GM19455 (cell line): ENCODE measurements at regions not wholly inside any gene's neighbourhood (a gene's known extent, or its start where the extent isn't known, plus 50 kb on each side); places are given as distances from the start of the nearest gene placed in this dataset.
"Not testable (repeated sequence)": the region's sequence is repeated elsewhere in the genome, so short reads cannot be mapped to it uniquely, and the experiment has no call there.

Source experiments
- ATAC-seq: cut with Tn5 transposase; IDR thresholded peaks from one replicate; pipeline ENCODE4 v1.9.1; 2021; ENCODE audit not compliant: unreplicated experiment

DNA sequence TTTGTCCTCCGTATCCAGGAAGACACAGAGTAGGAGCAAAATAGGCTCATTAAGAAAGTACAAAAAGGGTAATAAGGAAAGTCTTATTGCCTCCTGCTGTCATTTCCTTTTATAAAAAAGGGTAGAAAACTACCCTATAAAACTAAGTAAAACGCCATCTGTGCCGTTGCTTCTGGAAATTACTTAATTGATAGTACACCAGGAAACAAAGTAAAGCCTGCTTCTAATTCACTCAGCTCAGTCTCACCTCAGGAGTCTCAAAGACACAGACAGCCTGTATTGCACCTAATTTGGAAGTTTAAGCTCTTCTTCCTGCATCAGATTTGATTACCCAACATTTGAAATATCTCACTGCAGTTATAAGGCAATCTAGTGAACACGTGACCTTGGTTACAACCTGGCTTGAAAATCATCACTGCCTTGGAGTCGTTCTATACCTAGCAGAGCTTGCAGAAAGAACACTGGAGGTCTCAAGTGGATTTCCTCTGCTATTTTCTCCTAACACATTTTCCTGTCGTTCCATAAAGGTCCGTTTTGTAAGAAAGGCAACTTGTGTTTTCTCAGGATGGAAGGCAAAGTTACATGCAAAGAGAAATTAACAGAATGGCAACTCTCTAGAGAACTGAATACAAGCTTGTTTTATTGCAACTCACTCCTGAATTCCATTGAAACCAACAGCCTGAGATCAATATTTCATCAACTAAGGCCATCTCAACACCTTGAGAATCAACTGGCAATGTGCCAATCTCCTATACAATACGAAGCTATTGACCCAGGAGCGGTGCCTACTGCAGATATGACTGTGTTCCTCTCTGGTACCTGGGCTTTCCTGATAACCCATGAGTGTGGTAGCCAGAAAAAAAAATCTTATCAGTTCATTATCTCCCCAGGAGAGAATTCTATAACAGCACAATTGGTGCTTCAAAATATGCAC is 203.3 kb upstream of the LMCD1 start:
- no peak for ATAC-seq

DNA sequence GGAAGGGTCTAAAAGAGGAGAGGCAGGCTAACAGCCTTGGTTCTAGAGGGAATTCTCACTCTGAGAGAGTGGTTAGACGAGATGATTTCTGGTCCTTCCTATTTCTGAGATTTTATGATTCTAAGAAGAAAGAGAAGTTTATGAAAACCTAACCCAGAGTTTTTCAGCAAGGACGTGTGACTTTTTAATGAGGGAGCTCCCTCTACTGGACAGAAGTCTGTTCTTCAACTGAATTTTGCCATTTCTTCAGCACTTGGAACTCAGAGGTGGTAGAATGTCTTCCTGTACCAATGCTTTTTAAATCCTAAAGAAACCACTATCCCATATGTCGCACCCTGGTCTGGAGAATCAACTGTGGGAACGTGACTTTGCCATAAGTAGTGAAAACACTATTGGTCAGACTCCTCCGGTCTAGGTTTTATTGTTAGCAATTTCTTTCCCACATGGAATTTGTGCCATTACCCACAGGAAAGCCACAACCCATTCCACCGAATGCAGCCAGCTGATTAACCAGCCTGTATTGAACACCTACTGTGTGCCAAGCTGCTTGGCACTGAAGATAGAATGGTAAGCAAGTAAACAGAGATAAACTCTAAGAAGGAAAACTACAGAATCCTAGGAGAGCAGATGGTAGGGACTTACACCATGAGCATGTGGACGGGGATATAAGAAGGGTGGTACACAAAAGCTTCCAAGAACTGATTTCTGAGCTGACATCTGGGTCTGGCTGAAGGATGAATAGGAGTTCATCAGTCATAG is 199.5 kb upstream of the LMCD1 start:
- no peak for ATAC-seq

DNA sequence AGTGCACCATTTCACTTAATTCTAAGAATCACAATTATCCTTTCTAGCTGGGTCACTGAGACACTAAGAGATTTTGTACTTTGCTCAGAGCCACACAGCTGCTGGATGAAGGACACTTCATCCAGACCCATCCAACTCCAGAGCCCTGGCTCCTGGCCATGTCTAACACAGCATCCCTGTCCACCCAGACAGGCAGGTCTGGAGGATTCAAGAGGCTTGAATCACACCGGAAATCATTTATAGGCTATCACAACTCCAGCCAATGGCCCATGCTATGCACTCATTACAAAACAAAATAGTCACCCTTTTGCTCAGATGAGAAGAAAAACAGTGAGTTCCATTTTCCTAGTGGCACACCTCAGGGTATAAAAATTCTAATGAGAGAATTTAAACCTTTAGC is 198.2 kb upstream of the LMCD1 start:
- no peak for ATAC-seq

DNA sequence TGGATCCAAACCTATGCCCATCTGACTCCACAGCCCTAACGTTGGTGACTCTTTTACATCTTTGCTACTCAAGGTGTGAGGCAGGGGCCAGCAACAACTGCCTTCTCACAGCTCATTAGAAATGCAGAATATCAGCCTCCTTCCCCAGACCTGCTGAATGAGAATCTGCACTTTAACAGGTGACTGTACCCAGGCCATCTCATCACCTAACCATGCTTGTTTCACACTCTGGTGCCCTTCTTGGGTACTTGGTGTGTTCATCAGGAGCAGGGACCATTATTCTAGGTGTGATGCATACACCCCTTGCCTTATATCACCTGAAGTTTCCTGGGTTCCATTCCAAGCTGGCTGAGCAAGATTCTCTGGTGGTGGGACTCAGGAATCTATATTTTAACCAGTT is 196.3 kb upstream of the LMCD1 start:
- ATAC-seq: no peak

- no peak for ATAC-seq
Observed at GRCh38 chr3:8307545-8308110, 194.0 kb upstream of the LMCD1 start.

- ATAC-seq: no peak
Observed at GRCh38 chr3:8311321-8311720, 190.3 kb upstream of the LMCD1 start.

GRCh38 chr3:8312685-8313084 is 188.9 kb upstream of the LMCD1 start:
- no peak for ATAC-seq

- no peak for ATAC-seq
Observed at GRCh38 chr3:8313560-8314267, 187.9 kb upstream of the LMCD1 start.

- ATAC-seq: not testable (repeated sequence)
Observed at GRCh38 chr3:8315526-8315925, 186.1 kb upstream of the LMCD1 start.

DNA sequence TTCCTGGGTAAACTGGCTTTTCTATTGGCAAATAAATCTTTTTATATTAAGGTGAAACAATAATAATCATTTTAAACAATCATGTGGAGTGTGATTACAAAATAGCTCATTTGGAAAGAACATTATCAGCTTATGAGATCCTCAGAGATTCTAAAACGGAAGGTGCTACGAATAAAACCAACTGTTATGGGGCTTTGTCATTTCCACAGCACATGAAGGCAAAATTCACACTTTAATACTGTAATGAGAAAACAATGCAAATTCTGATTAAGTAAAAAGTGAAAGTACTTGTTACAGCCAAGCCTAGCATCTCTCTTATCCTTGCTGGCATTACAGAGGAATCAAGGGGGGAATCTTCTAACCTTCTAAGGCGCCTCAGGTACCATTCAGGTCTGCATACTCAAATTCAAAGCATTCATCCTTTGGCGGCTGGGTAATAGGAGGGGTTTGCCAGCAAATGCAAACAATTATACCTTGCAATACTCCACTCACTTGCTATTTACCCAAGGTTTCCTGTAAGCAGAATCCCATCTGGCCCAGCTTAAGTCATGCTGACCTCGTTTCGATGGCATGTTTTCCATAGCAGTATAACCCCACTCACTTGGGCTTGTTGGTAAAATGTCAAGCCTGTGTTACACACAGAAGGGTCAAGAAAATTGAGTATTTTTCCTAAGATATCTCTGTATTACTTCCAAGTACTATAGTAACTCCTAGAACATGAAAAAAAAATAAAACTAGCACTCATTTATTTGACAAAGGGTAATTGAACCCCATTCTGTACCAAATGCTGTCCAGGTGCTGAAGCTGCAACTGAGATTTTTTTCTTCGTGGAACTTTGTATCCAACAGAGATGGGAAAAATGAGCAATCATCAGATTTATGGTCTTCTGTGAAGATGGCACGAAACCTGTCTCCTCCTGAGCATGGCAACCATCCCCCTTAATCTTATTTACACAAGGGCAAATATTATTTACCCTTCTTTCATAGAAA is 183.7 kb upstream of the LMCD1 start:
- ATAC-seq: no peak

DNA sequence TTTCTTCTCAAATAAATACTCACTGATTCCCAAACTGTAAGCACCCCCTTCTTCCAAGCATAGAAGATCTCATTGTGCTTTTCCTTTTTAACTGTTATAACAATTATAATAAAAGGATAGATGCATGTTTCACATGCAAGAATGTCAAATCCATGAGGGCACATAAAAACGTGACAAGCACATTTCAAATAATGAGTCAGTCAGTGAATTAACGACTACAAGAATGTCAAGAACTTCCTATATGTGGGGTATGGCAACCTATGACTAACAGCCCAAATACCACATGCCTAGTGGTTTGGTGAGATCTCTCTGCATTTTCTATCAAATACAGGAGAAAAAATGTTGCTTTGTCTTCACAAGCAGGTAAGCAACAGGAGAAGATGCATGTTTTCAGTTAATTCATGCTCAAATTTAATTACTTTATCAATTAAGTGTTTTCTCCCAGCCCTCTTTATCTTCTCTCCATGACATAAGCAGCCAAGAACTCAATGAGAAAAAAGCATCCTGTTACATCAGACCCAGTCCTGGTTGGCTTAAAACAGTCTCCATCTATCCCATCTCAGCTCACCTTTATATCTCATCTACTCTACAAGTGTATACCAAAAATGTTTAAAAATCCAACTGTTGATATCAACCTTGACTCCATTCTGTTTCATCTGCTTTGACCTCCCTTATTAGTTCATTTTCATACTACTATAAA is 181.5 kb upstream of the LMCD1 start:
- no peak for ATAC-seq

GRCh38 chr3:8320711-8321458 is 180.7 kb upstream of the LMCD1 start:
- no peak for ATAC-seq

- no peak for ATAC-seq
Observed at GRCh38 chr3:8324747-8325146, 176.9 kb upstream of the LMCD1 start.

DNA sequence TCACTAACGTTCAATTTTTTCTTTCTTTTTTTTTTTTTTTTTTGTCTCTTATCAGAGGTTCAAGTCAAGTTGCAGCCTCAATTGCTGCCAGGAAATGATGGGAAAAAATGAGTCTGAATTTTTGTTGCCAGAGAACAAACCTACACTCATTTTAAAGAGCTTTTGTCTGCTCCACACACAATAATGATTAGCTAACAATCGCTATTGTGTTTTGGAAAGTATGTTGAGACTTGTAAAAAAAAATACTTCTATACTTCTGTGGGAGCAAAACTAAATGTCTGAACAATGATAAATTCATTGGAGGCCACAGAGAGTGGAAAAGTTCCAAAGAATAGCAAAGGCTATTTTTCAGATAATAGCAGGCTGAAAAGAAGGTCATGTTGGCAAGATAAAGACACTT is 176.3 kb upstream of the LMCD1 start:
- ATAC-seq: no peak

- ATAC-seq: not testable (repeated sequence)
Observed at GRCh38 chr3:8325833-8326232, 175.8 kb upstream of the LMCD1 start.

DNA sequence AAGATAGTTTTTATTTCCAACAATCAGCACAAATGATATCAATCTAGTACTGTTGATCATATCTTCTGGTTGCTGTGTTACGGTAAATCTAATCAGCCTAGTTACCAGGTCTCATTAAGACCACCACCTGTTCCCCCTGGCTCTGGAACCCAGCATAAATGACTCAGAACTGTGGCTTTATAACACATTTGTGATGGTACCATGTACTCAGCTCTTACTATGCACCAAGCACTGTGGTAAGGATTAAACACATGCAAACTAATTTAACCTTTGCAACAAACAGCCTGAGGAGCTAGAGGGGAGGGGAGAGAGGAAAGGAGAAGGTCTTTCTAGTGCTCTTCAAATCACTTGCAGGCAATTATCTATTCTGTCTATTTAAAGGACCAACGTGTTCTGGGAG is 173.9 kb upstream of the LMCD1 start:
- ATAC-seq: no peak

- ATAC-seq: no peak
Observed at GRCh38 chr3:8328967-8329366, 172.7 kb upstream of the LMCD1 start.

- ATAC-seq: no peak
Observed at GRCh38 chr3:8329598-8329997, 172.0 kb upstream of the LMCD1 start.

DNA sequence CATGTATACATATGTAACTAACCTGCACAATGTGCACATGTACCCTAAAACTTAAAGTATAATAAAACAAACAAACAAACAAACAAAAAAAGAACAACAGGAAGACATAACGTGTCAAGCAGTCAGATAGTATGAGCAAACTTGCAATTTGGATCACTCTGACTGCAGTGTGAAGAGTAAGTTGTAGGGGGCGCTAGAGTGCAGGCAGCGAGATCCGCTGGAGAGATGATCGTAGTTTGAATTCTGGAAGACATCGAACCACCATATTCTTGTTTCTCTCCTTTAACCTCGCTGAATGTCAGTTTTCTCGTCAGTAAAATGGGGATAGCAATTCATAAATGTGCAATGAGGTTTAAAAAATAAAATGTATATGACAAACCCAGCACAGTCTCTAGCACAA is 165.2 kb upstream of the LMCD1 start:
- ATAC-seq: no peak
